NCI-H2081 treated with DMSO at 0.1 percent for 48 hours (cell line): ENCODE measurements at regions not wholly inside any gene's neighbourhood (a gene's known extent, or its start where the extent isn't known, plus 50 kb on each side); places are given as distances from the start of the nearest gene placed in this dataset.
A peak's percentile ranks its signal among the peaks of the same experiment; 100 is the strongest.
"Not testable (repeated sequence)": the region's sequence is repeated elsewhere in the genome, so short reads cannot be mapped to it uniquely, and the experiment has no call there.

ENCODE experiments used
- DNase-seq: peaks from one replicate; lab custom pipeline; 2025; lab: John Stamatoyannopoulos, UW

GRCh38 chr1:181202986-181203555 lies 114.6 kb downstream of the IER5 start:
- DNase-seq: no peak

- DNase-seq: no peak
Observed at GRCh38 chr1:181204530-181204929, 116.0 kb downstream of the IER5 start.

GRCh38 chr1:181205901-181206300 lies 117.4 kb downstream of the IER5 start:
- no peak for DNase-seq

- no peak for DNase-seq
Observed at GRCh38 chr1:181206513-181206912, 118.0 kb downstream of the IER5 start.

- no peak for DNase-seq
Observed at GRCh38 chr1:181206979-181207790, 118.7 kb downstream of the IER5 start.

GRCh38 chr1:181208083-181208482 lies 119.6 kb downstream of the IER5 start:
- DNase-seq: no peak

- DNase-seq: no peak
Observed at GRCh38 chr1:181208967-181209366, 120.5 kb downstream of the IER5 start.

- no peak for DNase-seq
Observed at GRCh38 chr1:181213056-181213455, 124.6 kb downstream of the IER5 start.

GRCh38 chr1:181216591-181216994 lies 128.1 kb downstream of the IER5 start:
- no peak for DNase-seq

- DNase-seq: no peak
Observed at GRCh38 chr1:181219938-181220337, 131.4 kb downstream of the IER5 start.

- DNase-seq: no peak
Observed at GRCh38 chr1:181221078-181221477, 132.6 kb downstream of the IER5 start.

GRCh38 chr1:181222972-181223505 lies 134.5 kb downstream of the IER5 start:
- DNase-seq: no peak

- DNase-seq: not testable (repeated sequence)
Observed at GRCh38 chr1:181226728-181227127, 138.2 kb downstream of the IER5 start.

GRCh38 chr1:181239086-181239485 lies 150.6 kb downstream of the IER5 start:
- no peak for DNase-seq

GRCh38 chr1:181246320-181246719 lies 157.8 kb downstream of the IER5 start:
- not testable (repeated sequence) for DNase-seq

- not testable (repeated sequence) for DNase-seq
Observed at GRCh38 chr1:181248361-181248760, 159.9 kb downstream of the IER5 start.

- no peak for DNase-seq
Observed at GRCh38 chr1:181249186-181249585, 160.7 kb downstream of the IER5 start.

- DNase-seq: no peak
Observed at GRCh38 chr1:181250038-181250437, 161.5 kb downstream of the IER5 start.

GRCh38 chr1:181251001-181251712 lies 162.7 kb downstream of the IER5 start:
- peak; percentile 45 for DNase-seq

GRCh38 chr1:181251713-181252075 lies 163.2 kb downstream of the IER5 start:
- no peak for DNase-seq

GRCh38 chr1:181253601-181254000 lies 165.1 kb downstream of the IER5 start:
- not testable (repeated sequence) for DNase-seq

- no peak for DNase-seq
Observed at GRCh38 chr1:181255270-181255929, 166.9 kb downstream of the IER5 start.
